ENCODE measurements at regions not wholly inside any gene's neighbourhood (a gene's known extent, or its start where the extent isn't known, plus 50 kb on each side); places are given as distances from the start of the nearest gene placed in this dataset.

GRCh38 chr6:90859056-90859455 lies 272.2 kb upstream of the MAP3K7 start:
- Histone ChIP-seq H3K9ac (ENCODE audit: insufficient read depth, low read length) (no peak overlapping the region), H3K4me1 (ENCODE audit: control insufficient read depth, extremely low read depth, insufficient read depth, low read length) (no peaks in the 10 kb centered on the region), H3K27ac (ENCODE audit: insufficient read depth, low read length) (no peak overlapping the region), H2AFZ (ENCODE audit: low read length) (no peak overlapping the region), H3K9me3 (ENCODE audit: control insufficient read depth, insufficient read depth, low read depth, low read length) (no peaks in the 10 kb centered on the region), H3K27me3 (ENCODE audit: control insufficient read depth, insufficient read depth, low read length) (no peaks in the 10 kb centered on the region), H3K4me3 (replicated peaks in 1 of 4; ENCODE audit: control extremely low read depth in 1 of 4, insufficient read depth in 1 of 4, low read depth in 3 of 4, low read length in 4 of 4) (no peak overlapping the region), H3K4me2 (ENCODE audit: extremely low read depth, insufficient read depth, low read length) (no peak overlapping the region), H3K36me3 (ENCODE audit: control insufficient read depth, insufficient read depth, low read length) (no peaks in the 10 kb centered on the region), H3K79me2 (ENCODE audit: control insufficient read depth, insufficient read depth, low read length) (no peaks in the 10 kb centered on the region), H4K20me1 (ENCODE audit: control insufficient read depth, extremely low read depth, insufficient read depth, low read length) (no peaks in the 10 kb centered on the region)
- DNase-seq (ENCODE audit: low read depth in 2 of 2): no peak
- no peak for TF ChIP-seq CTCF (conservative IDR thresholded peaks at IDR 0.05 in 1 of 2, IDR thresholded peaks at IDR 0.05 in 1 of 2; ENCODE audit: low read depth in 1 of 2, low read length in 2 of 2)
- TF ChIP-seq EZH2 (IDR thresholded peaks at IDR 0.05; ENCODE audit: low read length, missing control alignments): no peak

GRCh38 chr6:90849686-90850085 lies 262.8 kb upstream of the MAP3K7 start:
- no peak for DNase-seq (ENCODE audit: low read depth in 2 of 2)
- H3K4me3 ChIP-seq (replicated peaks in 1 of 4; ENCODE audit: control extremely low read depth in 1 of 4, insufficient read depth in 1 of 4, low read depth in 3 of 4, low read length in 4 of 4): no peak overlapping the region
- H3K4me1 ChIP-seq (ENCODE audit: control insufficient read depth, extremely low read depth, insufficient read depth, low read length): no peaks in the 10 kb centered on the region
- no peaks in the 10 kb centered on the region for H3K27me3 ChIP-seq (ENCODE audit: control insufficient read depth, insufficient read depth, low read length)
- H3K27ac ChIP-seq (ENCODE audit: insufficient read depth, low read length): no peak overlapping the region
- TF ChIP-seq CTCF (conservative IDR thresholded peaks at IDR 0.05 in 1 of 2, IDR thresholded peaks at IDR 0.05 in 1 of 2; ENCODE audit: low read depth in 1 of 2, low read length in 2 of 2): no peak
- TF ChIP-seq EZH2 (IDR thresholded peaks at IDR 0.05; ENCODE audit: low read length, missing control alignments): no peak
- H3K36me3 ChIP-seq (ENCODE audit: control insufficient read depth, insufficient read depth, low read length): no peaks in the 10 kb centered on the region
- no peaks in the 10 kb centered on the region for H3K9me3 ChIP-seq (ENCODE audit: control insufficient read depth, insufficient read depth, low read depth, low read length)
- no peak overlapping the region for H2AFZ ChIP-seq (ENCODE audit: low read length)
- no peaks in the 10 kb centered on the region for H3K79me2 ChIP-seq (ENCODE audit: control insufficient read depth, insufficient read depth, low read length)
- no peaks in the 10 kb centered on the region for H4K20me1 ChIP-seq (ENCODE audit: control insufficient read depth, extremely low read depth, insufficient read depth, low read length)
- H3K9ac ChIP-seq (ENCODE audit: insufficient read depth, low read length): no peak overlapping the region
- no peak overlapping the region for H3K4me2 ChIP-seq (ENCODE audit: extremely low read depth, insufficient read depth, low read length)

GRCh38 chr6:90846824-90847223 lies 260.0 kb upstream of the MAP3K7 start:
- no peak for TF ChIP-seq CTCF (conservative IDR thresholded peaks at IDR 0.05 in 1 of 2, IDR thresholded peaks at IDR 0.05 in 1 of 2; ENCODE audit: low read depth in 1 of 2, low read length in 2 of 2)
- TF ChIP-seq EZH2 (IDR thresholded peaks at IDR 0.05; ENCODE audit: low read length, missing control alignments): no peak
- H3K36me3 ChIP-seq (ENCODE audit: control insufficient read depth, insufficient read depth, low read length): no peaks in the 10 kb centered on the region
- no peaks in the 10 kb centered on the region for H4K20me1 ChIP-seq (ENCODE audit: control insufficient read depth, extremely low read depth, insufficient read depth, low read length)
- H3K4me2 ChIP-seq (ENCODE audit: extremely low read depth, insufficient read depth, low read length): no peak overlapping the region
- no peak overlapping the region for H3K27ac ChIP-seq (ENCODE audit: insufficient read depth, low read length)
- H3K9me3 ChIP-seq (ENCODE audit: control insufficient read depth, insufficient read depth, low read depth, low read length): no peaks in the 10 kb centered on the region
- DNase-seq (ENCODE audit: low read depth in 2 of 2): no peak
- H2AFZ ChIP-seq (ENCODE audit: low read length): no peak overlapping the region
- H3K9ac ChIP-seq (ENCODE audit: insufficient read depth, low read length): no peak overlapping the region
- H3K4me1 ChIP-seq (ENCODE audit: control insufficient read depth, extremely low read depth, insufficient read depth, low read length): no peaks in the 10 kb centered on the region
- H3K79me2 ChIP-seq (ENCODE audit: control insufficient read depth, insufficient read depth, low read length): no peaks in the 10 kb centered on the region
- no peaks in the 10 kb centered on the region for H3K27me3 ChIP-seq (ENCODE audit: control insufficient read depth, insufficient read depth, low read length)
- no peak overlapping the region for H3K4me3 ChIP-seq (replicated peaks in 1 of 4; ENCODE audit: control extremely low read depth in 1 of 4, insufficient read depth in 1 of 4, low read depth in 3 of 4, low read length in 4 of 4)

All from fibroblast of lung (primary cell).